Fibroblast of lung (primary cell): ENCODE measurements at regions not wholly inside any gene's neighbourhood (a gene's known extent, or its start where the extent isn't known, plus 50 kb on each side); places are given as distances from the start of the nearest gene placed in this dataset.

Experiments used
- CTCF ChIP-seq, 2 donors: IDR thresholded peaks in 1 of 2; conservative IDR thresholded peaks in 1 of 2; 1 replicate in 1 of 2; 2 replicates in 1 of 2; pipeline ENCODE4 v1.5.1; 2011 to 2012; ENCODE audit warnings: low read length in 2 of 2, control low read depth in 1 of 2, inconsistent platforms in 1 of 2, low read depth in 1 of 2, mild to moderate bottlenecking in 1 of 2
- EZH2 ChIP-seq: IDR thresholded peaks from 2 replicates; pipeline ENCODE4 v1.5.1; 2012; ENCODE audit warnings: low read length, control low read depth, mild to moderate bottlenecking; ENCODE audit errors: missing control alignments

- no peak for TF ChIP-seq CTCF (conservative IDR thresholded peaks at IDR 0.05 in 1 of 2, IDR thresholded peaks at IDR 0.05 in 1 of 2; ENCODE audit: low read depth in 1 of 2, low read length in 2 of 2)
- TF ChIP-seq EZH2: no peak
These were observed 395.9 kb downstream of the CDH26 start for GRCh38 chr20:60354024-60354580.
